Fibroblast of gingiva (primary cell): ENCODE measurements at regions not wholly inside any gene's neighbourhood (a gene's known extent, or its start where the extent isn't known, plus 50 kb on each side); places are given as distances from the start of the nearest gene placed in this dataset.

Experiments used
- DNase-seq: peaks from one replicate; pipeline ENCODE4 v3.0.0-alpha.2; 2011; ENCODE audit warnings: low read depth

- no peak for DNase-seq
Measured at GRCh38 chr18:22253676-22254075, 84.3 kb downstream of the GATA6 start.

- no peak for DNase-seq
Measured at GRCh38 chr18:22253156-22253555, 83.8 kb downstream of the GATA6 start.
